Fibroblast of villous mesenchyme (primary cell): ENCODE measurements at regions not wholly inside any gene's neighbourhood (a gene's known extent, or its start where the extent isn't known, plus 50 kb on each side); places are given as distances from the start of the nearest gene placed in this dataset.
"Not testable (repeated sequence)": the region's sequence is repeated elsewhere in the genome, so short reads cannot be mapped to it uniquely, and the experiment has no call there.

Source experiments
- DNase-seq: peaks from one replicate; pipeline ENCODE4 v3.0.0-alpha.2; 2010; ENCODE audit warnings: low read depth
- H3K4me3 ChIP-seq: 2 replicates; pipeline ENCODE4 v1.5.1; 2011; ENCODE audit warnings: low read depth, mild to moderate bottlenecking, low read length
- CTCF ChIP-seq: IDR thresholded peaks from 2 replicates; pipeline ENCODE4 v1.5.1; 2012; ENCODE audit warnings: low read depth, mild to moderate bottlenecking, low read length; ENCODE audit not compliant: insufficient read depth

DNA sequence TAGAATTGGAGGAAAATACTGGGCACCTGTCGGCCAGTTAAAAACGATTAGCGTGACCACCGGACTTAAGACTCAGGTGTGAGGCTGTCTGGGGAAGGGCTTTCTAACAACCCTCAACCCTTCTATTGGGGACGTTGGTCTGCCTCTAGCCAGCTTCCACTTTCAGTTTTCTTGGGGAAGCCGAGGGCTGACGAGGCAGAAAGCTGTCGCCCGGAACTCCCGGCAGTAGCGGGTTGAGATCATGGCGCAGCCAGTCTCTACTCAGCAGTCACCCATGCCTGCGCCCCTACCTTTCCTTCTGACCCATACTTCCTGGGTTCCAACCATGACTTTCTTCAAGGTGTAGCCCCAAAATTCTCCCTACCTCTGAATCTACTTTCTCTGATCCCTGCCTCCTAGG lies 1424.1 kb downstream of the SLITRK1 start:
- TF ChIP-seq CTCF: no peak
- DNase-seq: no peak
- H3K4me3 ChIP-seq: no peak overlapping the region

- not testable (repeated sequence) for DNase-seq, H3K4me3 ChIP-seq
Observed at GRCh38 chr13:82457548-82457947, 1424.7 kb downstream of the SLITRK1 start.

DNA sequence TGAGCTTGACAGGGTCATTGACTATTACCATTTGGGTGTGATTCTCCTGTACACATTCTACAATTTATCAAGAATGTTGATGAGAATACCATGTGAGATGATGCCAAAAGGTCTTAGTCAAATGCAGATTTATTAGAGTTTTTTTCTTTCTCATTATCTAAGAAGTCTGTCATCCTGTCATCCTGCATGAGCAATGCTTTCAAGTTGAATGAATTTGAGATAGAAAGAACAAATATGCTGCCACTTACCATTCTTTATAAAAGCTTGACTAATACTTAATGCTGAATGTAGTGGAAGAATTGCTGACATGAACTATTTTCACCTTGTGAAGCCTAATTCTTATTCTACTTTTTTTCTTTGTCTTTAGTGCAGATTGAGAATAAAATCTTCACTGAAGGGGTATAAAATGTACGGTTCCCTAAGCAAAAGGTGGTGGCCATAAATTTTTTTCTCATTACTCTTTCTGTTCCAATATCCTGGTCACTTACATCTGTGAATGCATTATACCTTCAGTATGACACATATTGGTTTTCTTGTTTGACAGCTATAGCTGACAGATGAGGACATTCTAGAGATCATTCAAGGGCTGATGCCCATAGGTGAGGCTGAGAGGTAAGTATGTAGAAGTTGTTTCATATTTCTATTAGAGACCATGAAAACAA lies 1434.7 kb downstream of the SLITRK1 start:
- DNase-seq: no peak
- no peak overlapping the region for H3K4me3 ChIP-seq
- no peak for TF ChIP-seq CTCF

DNA sequence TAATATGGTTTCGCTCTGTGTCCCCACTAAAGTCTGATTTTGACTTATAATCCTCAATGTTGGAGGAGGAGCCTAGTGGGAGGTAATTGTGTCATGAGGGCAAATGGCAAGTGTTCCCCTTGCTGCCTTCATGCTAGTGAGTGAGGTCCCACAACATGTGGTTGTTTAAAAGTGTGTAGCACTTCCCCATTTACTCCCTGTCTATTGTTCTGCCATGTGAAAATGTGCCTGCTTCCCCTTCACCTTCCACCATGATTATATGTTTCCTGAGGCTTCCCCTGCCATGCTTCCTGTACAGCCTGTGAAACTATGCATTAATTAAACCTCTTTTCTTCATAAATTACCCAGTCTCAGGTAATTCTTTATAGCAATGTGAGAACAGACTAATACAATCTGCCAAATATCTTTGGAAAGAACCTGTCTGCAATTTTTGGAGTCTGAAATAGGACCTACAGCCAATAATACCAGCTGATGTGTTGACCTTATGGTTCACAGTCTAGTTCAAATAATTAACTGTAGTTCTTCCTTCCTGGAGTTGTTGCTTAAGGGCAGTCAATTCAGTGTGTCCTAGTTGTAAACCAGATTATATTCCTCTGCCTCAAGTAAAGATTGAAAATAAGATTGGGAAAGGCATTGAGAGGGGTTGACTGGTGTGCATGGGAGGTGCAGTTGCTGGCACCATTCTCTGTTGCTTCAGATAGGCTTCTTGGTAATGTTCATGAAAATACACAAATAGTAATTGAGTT lies 1442.9 kb downstream of the SLITRK1 start:
- no peak for DNase-seq
- TF ChIP-seq CTCF: no peak
- H3K4me3 ChIP-seq: no peak overlapping the region

- no peak for DNase-seq
- no peak overlapping the region for H3K4me3 ChIP-seq
- TF ChIP-seq CTCF: no peak
Observed at GRCh38 chr13:82438320-82438719, 1444.0 kb downstream of the SLITRK1 start.

GRCh38 chr13:82436099-82436585 lies 1446.1 kb downstream of the SLITRK1 start:
- no peak overlapping the region for H3K4me3 ChIP-seq
- TF ChIP-seq CTCF: no peak
- DNase-seq: no peak

DNA sequence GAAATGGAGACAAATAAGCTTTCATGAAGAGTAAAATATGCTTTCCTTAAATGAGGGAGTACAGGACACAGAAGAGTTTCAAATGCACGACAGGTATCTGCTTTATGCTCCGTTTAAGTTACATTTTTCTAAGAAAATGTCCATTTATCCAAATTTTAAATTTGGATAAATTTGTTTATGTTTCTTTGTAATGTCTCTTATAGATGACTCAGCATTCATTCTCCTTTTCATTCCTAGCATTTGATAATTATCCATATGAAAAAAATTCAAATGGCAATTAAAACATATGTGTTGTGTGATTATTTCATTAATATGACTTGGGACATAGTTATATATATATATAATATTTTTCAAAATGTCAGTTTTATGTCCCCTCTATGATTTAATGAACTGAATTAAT lies 1449.3 kb downstream of the SLITRK1 start:
- no peak for TF ChIP-seq CTCF
- H3K4me3 ChIP-seq: no peak overlapping the region
- DNase-seq: no peak
